ENCODE measurements at regions not wholly inside any gene's neighbourhood (a gene's known extent, or its start where the extent isn't known, plus 50 kb on each side); places are given as distances from the start of the nearest gene placed in this dataset.

- TF ChIP-seq TEAD4 (IDR thresholded peaks at IDR 0.05; ENCODE audit: low read depth, low read length): peak; percentile 45; the same call in 1 of the 2 replicates
- TF ChIP-seq HDAC6 (IDR thresholded peaks at IDR 0.05; ENCODE audit: low read depth, low read length): no peak
- H3K9ac ChIP-seq (replicated peaks in 1 of 4; ENCODE audit: extremely low read depth in 1 of 4, low read depth in 3 of 4, low read length in 3 of 4): no peak overlapping the region
- ChIA-PET POLR2A (ENCODE audit: partially characterized antibody) (interaction anchor here (1.2 kb wide), 1 partner anchor 12 kb away, joined by 3 read pairs; no protein-coding TSS in a partner anchor), CTCF (ENCODE audit: partially characterized antibody) (interaction anchor here (0.6 kb wide), 1 partner anchor 132 kb away, joined by 3 read pairs; no protein-coding TSS in a partner anchor)
- H3K18ac ChIP-seq (ENCODE audit: extremely low read depth, low read length): no peak overlapping the region
- H2BK12ac ChIP-seq (ENCODE audit: low read depth, low read length): no peak overlapping the region
- H4K91ac ChIP-seq (replicated peaks; ENCODE audit: insufficient read length, low read length): no peak overlapping the region
- H3K4me1 ChIP-seq (replicated peaks in 1 of 4; ENCODE audit: control insufficient read depth in 3 of 4, insufficient read depth in 4 of 4, low read length in 3 of 4): peaks cover 0 to 15% (median 5%) of the 10 kb centered on the region in 4 experiments; a peak in 4 of 7 replicates
- no peak overlapping the region for H2BK120ac ChIP-seq (replicated peaks; ENCODE audit: low read depth, low read length)
- H2BK15ac ChIP-seq (ENCODE audit: low read length): no peak overlapping the region
- H3K23ac ChIP-seq (ENCODE audit: insufficient read length): no peak overlapping the region
- H2AK5ac ChIP-seq (ENCODE audit: low read depth, low read length): no peak overlapping the region
- no peak overlapping the region for H3K56ac ChIP-seq (replicated peaks; ENCODE audit: insufficient read length, low read depth, low read length)
- H3K27ac ChIP-seq (ENCODE audit: low read depth, low read length): no peak overlapping the region
- no peaks in the 10 kb centered on the region for H3K9me3 ChIP-seq (ENCODE audit: insufficient read depth in 2 of 2, low read depth in 1 of 2, low read length in 1 of 2)
- H2AFZ ChIP-seq (ENCODE audit: low read length): no peak overlapping the region
- H3K27me3 ChIP-seq (replicated peaks in 1 of 4; ENCODE audit: control insufficient read depth in 3 of 4, extremely low read depth in 1 of 4, insufficient read depth in 3 of 4, low read length in 3 of 4): 0 out of 7 replicates have a peak, but pooled peaks cover 0 to 4% (median 0%) of the 10 kb centered on the region in 4 experiments
- H4K20me1 ChIP-seq (replicated peaks in 1 of 2; ENCODE audit: control insufficient read depth in 1 of 2, insufficient read depth in 2 of 2, low read length in 2 of 2): no peaks in the 10 kb centered on the region
- FAIRE-seq (peak; percentile 45), DNase-seq (ENCODE audit: low read depth in 1 of 2, low spot score in 2 of 2) (peak in 1 of 2 experiments; percentile 23)
- WGBS, 2 experiments (ENCODE audit: extremely low coverage in 1 of 2, insufficient coverage in 1 of 2, insufficient read length in 1 of 2, insufficient replicate concordance in 2 of 2, low coverage in 1 of 2, low lambda C conversion rate in 2 of 2, missing lambda C conversion rate in 1 of 2): 23% methylated on average over 14 of the region's 14 CpGs; no CpG with 5 or more reads in 1 of the 2 experiments
- H4K8ac ChIP-seq (ENCODE audit: extremely low read depth, insufficient read depth, low read length): no peak overlapping the region
- no peaks in the 10 kb centered on the region for H3K79me2 ChIP-seq (ENCODE audit: control insufficient read depth in 1 of 2, insufficient read depth in 2 of 2, low read length in 2 of 2)
- peak overlapping the region in 1 of 4 experiments; percentile 43; a peak in 3 of 8 replicates for H3K4me3 ChIP-seq (ENCODE audit: extremely low read depth in 1 of 4, insufficient read depth in 2 of 4, low read depth in 3 of 4, low read length in 4 of 4)
- H3K36me3 ChIP-seq (ENCODE audit: control insufficient read depth in 2 of 4, insufficient read depth in 4 of 4, low read length in 3 of 4): no peaks in the 10 kb centered on the region
- no peak overlapping the region for H2BK5ac ChIP-seq (ENCODE audit: low read depth, low read length)
- H4K5ac ChIP-seq (ENCODE audit: insufficient read length, low read depth, low read length): no peak overlapping the region
- no peak overlapping the region for H3K4ac ChIP-seq (replicated peaks; ENCODE audit: insufficient read length, low read depth, low read length)
- no peak overlapping the region for H3K14ac ChIP-seq (ENCODE audit: insufficient read length)
- H2BK20ac ChIP-seq (ENCODE audit: low read length): no peak overlapping the region
- no peaks in the 10 kb centered on the region for H3K23me2 ChIP-seq (ENCODE audit: low read depth, low read length)
- no peaks in the 10 kb centered on the region for H3K79me1 ChIP-seq (ENCODE audit: low read depth, low read length)
- H3K4me2 ChIP-seq (ENCODE audit: insufficient read depth in 1 of 2, low read depth in 2 of 2, low read length in 2 of 2): peak overlapping the region; percentile 50 to 61
Measured at GRCh38 chr6:150753371-150754064, 112.0 kb upstream of the MTHFD1L start.

Measured in H1 (cell line).